Esophagus (tissue), 2 donors: ENCODE measurements at regions not wholly inside any gene's neighbourhood (a gene's known extent, or its start where the extent isn't known, plus 50 kb on each side); places are given as distances from the start of the nearest gene placed in this dataset.
"Not testable (repeated sequence)": the region's sequence is repeated elsewhere in the genome, so short reads cannot be mapped to it uniquely, and the experiment has no call there.

Experiments used
- H3K27ac ChIP-seq, 2 donors: one replicate each; pipeline ENCODE4 v1.5.1; 2013; ENCODE audit warnings: low read depth in 2 of 2, mild to moderate bottlenecking in 2 of 2, inconsistent platforms in 1 of 2, low read length in 1 of 2, moderate library complexity in 1 of 2
- H3K27me3 ChIP-seq, 2 donors: one replicate each; pipeline ENCODE4 v1.6.1; 2013; ENCODE audit warnings: low read length in 2 of 2, control low read depth in 1 of 2, mild to moderate bottlenecking in 1 of 2; ENCODE audit not compliant: insufficient read depth in 2 of 2, control insufficient read depth in 1 of 2
- H3K36me3 ChIP-seq, 2 donors: one replicate each; pipeline ENCODE4 v1.6.1; 2013; ENCODE audit warnings: low read length in 1 of 2; ENCODE audit not compliant: control insufficient read depth in 2 of 2, insufficient read depth in 2 of 2
- H3K4me1 ChIP-seq, 2 donors: one replicate each; pipeline ENCODE4 v1.6.1; 2013; ENCODE audit warnings: low read length in 1 of 2; ENCODE audit not compliant: control insufficient read depth in 2 of 2, insufficient read depth in 2 of 2
- H3K4me3 ChIP-seq, 2 donors: one replicate each; pipeline ENCODE4 v1.5.1; 2013; ENCODE audit warnings: low read length in 2 of 2, mild to moderate bottlenecking in 2 of 2, low read depth in 1 of 2, moderate library complexity in 1 of 2
- H3K9me3 ChIP-seq, 2 donors: one replicate each; pipeline ENCODE4 v1.6.1; 2013; ENCODE audit warnings: mild to moderate bottlenecking in 2 of 2, low read depth in 1 of 2, low read length in 1 of 2, moderate library complexity in 1 of 2; ENCODE audit not compliant: control insufficient read depth in 2 of 2, insufficient read depth in 1 of 2
- WGBS, 2 donors: extraction: QIAGEN DNeasy Blood & Tissue Kit; methylation state at CpG; one replicate each; pipeline ENCODE4 v1.1.7; 2013; 5-methylcytosine and 5-hydroxymethylcytosine counted together
- donor health status: healthy with polysubstance abuse.
- donor health status: Bipolar disorder and iron deficiency.

GRCh38 chr20:53813636-53814035, 220.0 kb upstream of the ZNF217 start:
- H3K4me1 ChIP-seq = no peaks in the 10 kb centered on the region
- WGBS, 2 donors = 61 to 64% methylated on average over 5 of the region's 5 CpGs
- H3K27me3 ChIP-seq = no peaks in the 10 kb centered on the region
- no peaks in the 10 kb centered on the region for H3K36me3 ChIP-seq
- no peak overlapping the region for H3K4me3 ChIP-seq
- H3K27ac ChIP-seq = no peak overlapping the region
- H3K9me3 ChIP-seq = no peaks in the 10 kb centered on the region

DNA sequence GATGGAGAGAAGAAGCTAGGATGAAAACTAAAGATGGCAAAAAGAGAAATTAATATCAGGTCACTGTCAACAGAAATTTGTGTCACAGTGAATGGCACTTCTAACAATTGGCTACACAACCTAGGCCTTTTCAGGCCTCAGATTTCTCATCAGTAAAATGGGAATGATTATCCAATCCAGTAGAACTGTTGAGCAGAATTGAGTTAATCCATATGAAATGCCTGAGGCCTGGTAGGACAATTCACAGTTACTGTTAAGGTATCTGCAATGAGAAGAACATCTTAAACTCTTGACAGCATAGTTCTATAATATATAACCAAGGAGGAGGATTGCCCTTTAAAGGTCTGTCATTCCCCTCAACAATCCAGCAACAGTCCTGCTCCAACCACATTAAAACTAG, 217.9 kb upstream of the ZNF217 start:
- H3K4me1 ChIP-seq = no peaks in the 10 kb centered on the region
- H3K36me3 ChIP-seq = no peaks in the 10 kb centered on the region
- H3K27me3 ChIP-seq = no peaks in the 10 kb centered on the region
- no peak overlapping the region for H3K4me3 ChIP-seq
- H3K9me3 ChIP-seq = no peaks in the 10 kb centered on the region
- no peak overlapping the region for H3K27ac ChIP-seq

GRCh38 chr20:53810661-53811355, 217.2 kb upstream of the ZNF217 start:
- no peaks in the 10 kb centered on the region for H3K27me3 ChIP-seq
- no peaks in the 10 kb centered on the region for H3K9me3 ChIP-seq
- 85 to 86% methylated on average over 6 of the region's 6 CpGs for WGBS, 2 donors
- H3K4me1 ChIP-seq = no peaks in the 10 kb centered on the region
- H3K4me3 ChIP-seq = no peak overlapping the region
- no peak overlapping the region for H3K27ac ChIP-seq
- no peaks in the 10 kb centered on the region for H3K36me3 ChIP-seq

DNA sequence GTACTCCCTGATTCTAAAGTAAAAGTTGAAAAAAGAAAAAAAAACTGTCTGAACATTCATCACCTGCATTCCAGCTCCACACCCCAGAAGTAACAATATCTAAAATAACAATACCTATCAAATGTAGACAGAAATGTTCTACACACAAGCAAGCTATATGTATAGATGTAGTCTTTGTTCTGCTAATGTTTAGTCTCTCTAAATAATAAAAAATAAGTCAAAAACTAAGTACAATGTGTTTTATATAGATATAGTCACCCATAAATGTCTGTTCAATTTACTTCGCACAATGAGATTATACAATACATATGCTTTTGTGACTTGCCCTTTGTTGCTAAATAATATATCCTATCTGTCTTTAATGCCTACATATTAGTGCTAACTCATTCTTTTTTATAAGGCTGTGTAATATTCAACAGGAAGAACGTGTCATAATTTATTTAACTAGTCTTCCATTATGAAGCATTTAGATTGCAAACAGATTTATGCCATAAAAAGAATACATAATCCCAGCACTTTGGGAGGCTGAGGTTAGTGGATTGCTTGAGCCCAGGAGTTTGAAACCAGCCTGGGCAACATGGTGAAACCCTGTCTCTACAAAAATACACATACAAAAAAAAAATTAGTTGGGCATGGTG, 216.2 kb upstream of the ZNF217 start:
- Histone ChIP-seq H3K9me3 (no peaks in the 10 kb centered on the region), H3K36me3 (no peaks in the 10 kb centered on the region), H3K27me3 (no peaks in the 10 kb centered on the region), H3K4me3 (no peak overlapping the region), H3K27ac (no peak overlapping the region), H3K4me1 (no peaks in the 10 kb centered on the region)
- 69 to 84% methylated on average over 2 of the region's 2 CpGs for whole genome bisulfite sequencing, 2 donors

GRCh38 chr20:53809217-53809616, 215.6 kb upstream of the ZNF217 start:
- Histone ChIP-seq H3K27ac (peak overlapping the region in 1 of 2 donors; percentile 6), H3K27me3 (no peaks in the 10 kb centered on the region), H3K4me1 (no peaks in the 10 kb centered on the region), H3K36me3 (no peaks in the 10 kb centered on the region), H3K9me3 (no peaks in the 10 kb centered on the region), H3K4me3 (no peak overlapping the region)
- 59 to 76% methylated on average over 2 of the region's 2 CpGs for WGBS, 2 donors

- H3K4me1 ChIP-seq = no peaks in the 10 kb centered on the region
- 86 to 90% methylated on average over 3 of the region's 3 CpGs for WGBS, 2 donors
- no peak overlapping the region for H3K27ac ChIP-seq
- no peaks in the 10 kb centered on the region for H3K27me3 ChIP-seq
- H3K4me3 ChIP-seq = no peak overlapping the region
- no peaks in the 10 kb centered on the region for H3K9me3 ChIP-seq
- H3K36me3 ChIP-seq = no peaks in the 10 kb centered on the region
Observed at GRCh38 chr20:53808733-53809132, 215.1 kb upstream of the ZNF217 start.

GRCh38 chr20:53808302-53808701, 214.7 kb upstream of the ZNF217 start:
- not testable (repeated sequence) for H3K27ac ChIP-seq, H3K27me3 ChIP-seq, H3K4me3 ChIP-seq

DNA sequence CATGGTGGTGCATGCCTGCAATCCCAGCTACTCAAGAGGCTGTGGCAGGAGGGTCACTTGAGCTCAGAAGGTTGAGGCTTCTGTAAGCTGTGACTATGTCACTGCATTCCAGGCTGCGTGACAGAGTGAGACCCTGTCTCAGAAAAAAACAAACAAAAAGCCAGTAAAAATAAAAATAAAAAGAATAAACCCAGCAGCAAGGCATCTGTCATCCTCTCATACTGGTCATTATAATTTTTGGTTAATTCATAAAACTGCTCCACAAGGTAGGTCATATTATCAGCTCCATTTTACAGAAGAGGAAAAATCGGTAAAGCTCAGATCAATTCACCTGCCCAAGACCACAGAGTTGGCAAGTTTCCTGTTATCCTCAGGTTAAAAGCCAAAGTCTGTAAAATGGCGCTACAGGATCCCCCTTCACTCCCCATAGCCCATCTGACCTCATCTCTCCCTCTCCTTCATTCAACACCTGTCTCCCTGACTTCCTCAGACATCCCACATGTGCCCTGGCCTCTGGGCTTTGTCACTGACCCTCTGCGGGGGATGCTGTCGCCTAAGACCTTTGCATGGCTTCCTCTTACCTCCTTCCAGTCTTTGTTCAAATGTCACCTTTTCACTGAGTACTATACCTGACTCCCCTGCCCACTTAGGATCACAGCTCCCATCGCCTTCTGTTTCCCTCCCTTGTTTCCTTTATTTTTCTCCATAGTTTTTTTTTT, 213.2 kb upstream of the ZNF217 start:
- H3K4me3 ChIP-seq = no peak overlapping the region
- H3K4me1 ChIP-seq = no peaks in the 10 kb centered on the region
- no peaks in the 10 kb centered on the region for H3K9me3 ChIP-seq
- no peak overlapping the region for H3K27ac ChIP-seq
- no peaks in the 10 kb centered on the region for H3K36me3 ChIP-seq
- H3K27me3 ChIP-seq = no peaks in the 10 kb centered on the region
- WGBS, 2 donors = 89 to 92% methylated on average over 6 of the region's 6 CpGs

More at GRCh38 chr20:53808302-53808701, 214.7 kb upstream of the ZNF217 start:
- 96 to 97% methylated on average over 10 of the region's 10 CpGs for WGBS, 2 donors
- H3K4me1 ChIP-seq, H3K36me3 ChIP-seq, H3K9me3 ChIP-seq: not testable (repeated sequence)

DNA sequence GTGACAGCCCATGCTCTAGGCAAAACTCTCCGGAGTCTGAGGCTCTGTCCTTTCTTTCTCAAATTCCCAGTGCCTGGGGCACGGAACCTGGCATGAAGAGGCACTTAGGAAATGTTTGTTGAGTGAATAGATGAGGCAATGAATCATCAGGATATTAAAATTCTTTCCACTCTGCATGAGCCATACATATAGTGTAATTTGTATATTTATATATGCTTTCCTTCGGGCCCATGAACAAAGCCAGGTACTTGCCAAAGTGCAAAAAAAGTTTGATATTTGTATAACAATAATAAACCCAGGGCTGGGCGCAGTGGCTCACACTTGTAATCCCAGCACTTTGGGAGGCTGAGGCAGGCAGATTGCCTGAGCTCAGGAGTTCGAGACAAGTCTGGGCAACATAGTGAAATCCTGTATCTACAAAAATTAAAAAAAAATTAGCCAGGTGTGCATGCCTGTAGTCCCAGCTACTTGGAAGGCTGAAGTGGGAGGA, 212.3 kb upstream of the ZNF217 start:
- no peak overlapping the region for H3K4me3 ChIP-seq
- no peaks in the 10 kb centered on the region for H3K4me1 ChIP-seq
- H3K9me3 ChIP-seq = no peaks in the 10 kb centered on the region
- H3K27ac ChIP-seq = no peak overlapping the region
- no peaks in the 10 kb centered on the region for H3K27me3 ChIP-seq
- WGBS, 2 donors = 42 to 53% methylated on average over 5 of the region's 5 CpGs
- H3K36me3 ChIP-seq = no peaks in the 10 kb centered on the region
